HG03039 (cell line): ENCODE measurements at regions not wholly inside any gene's neighbourhood (a gene's known extent, or its start where the extent isn't known, plus 50 kb on each side); places are given as distances from the start of the nearest gene placed in this dataset.
"Not testable (repeated sequence)": the region's sequence is repeated elsewhere in the genome, so short reads cannot be mapped to it uniquely, and the experiment has no call there.

ENCODE experiments used
- ATAC-seq: cut with Tn5 transposase; IDR thresholded peaks from one replicate; pipeline ENCODE4 v1.9.1; 2021; ENCODE audit warnings: mild to moderate bottlenecking, moderate library complexity; ENCODE audit not compliant: unreplicated experiment

GRCh38 chr13:89518289-89519077, 1829.0 kb upstream of the MIR17HG start:
- no peak for ATAC-seq

GRCh38 chr13:89520468-89520867, 1827.0 kb upstream of the MIR17HG start:
- no peak for ATAC-seq

- not testable (repeated sequence) for ATAC-seq
These were observed 1825.8 kb upstream of the MIR17HG start for GRCh38 chr13:89521672-89522071.

GRCh38 chr13:89541091-89542030, 1806.1 kb upstream of the MIR17HG start:
- ATAC-seq, result no peak

- ATAC-seq, result no peak
These were observed 1796.5 kb upstream of the MIR17HG start for GRCh38 chr13:89550938-89551337.

GRCh38 chr13:89554801-89555200, 1792.7 kb upstream of the MIR17HG start:
- no peak for ATAC-seq

- ATAC-seq, result no peak
These were observed 1781.9 kb upstream of the MIR17HG start for GRCh38 chr13:89565476-89566100.

GRCh38 chr13:89567025-89567424, 1780.5 kb upstream of the MIR17HG start:
- ATAC-seq, result no peak

- ATAC-seq, result no peak
These were observed 1779.2 kb upstream of the MIR17HG start for GRCh38 chr13:89568276-89568675.

- no peak for ATAC-seq
These were observed 1778.7 kb upstream of the MIR17HG start for GRCh38 chr13:89568746-89569145.

- ATAC-seq, result no peak
These were observed 1775.8 kb upstream of the MIR17HG start for GRCh38 chr13:89571676-89572075.

- no peak for ATAC-seq
These were observed 1773.4 kb upstream of the MIR17HG start for GRCh38 chr13:89574077-89574476.

GRCh38 chr13:89577301-89577700, 1770.2 kb upstream of the MIR17HG start:
- ATAC-seq, result no peak

GRCh38 chr13:89584058-89584620, 1763.3 kb upstream of the MIR17HG start:
- ATAC-seq, result no peak

GRCh38 chr13:89602655-89603054, 1744.8 kb upstream of the MIR17HG start:
- no peak for ATAC-seq

- no peak for ATAC-seq
These were observed 1744.3 kb upstream of the MIR17HG start for GRCh38 chr13:89603187-89603586.

GRCh38 chr13:89609318-89609717, 1738.2 kb upstream of the MIR17HG start:
- no peak for ATAC-seq

- no peak for ATAC-seq
These were observed 1737.2 kb upstream of the MIR17HG start for GRCh38 chr13:89610331-89610730.

- no peak for ATAC-seq
These were observed 1736.6 kb upstream of the MIR17HG start for GRCh38 chr13:89610881-89611280.

GRCh38 chr13:89627996-89628395, 1719.5 kb upstream of the MIR17HG start:
- no peak for ATAC-seq

GRCh38 chr13:89628567-89628966, 1718.9 kb upstream of the MIR17HG start:
- ATAC-seq, result no peak
